ENCODE measurements at regions not wholly inside any gene's neighbourhood (a gene's known extent, or its start where the extent isn't known, plus 50 kb on each side); places are given as distances from the start of the nearest gene placed in this dataset.

- intact Hi-C loops (cut with DNase I) = no loop called here
- no peak for DNase-seq (ENCODE audit: low spot score)
- no peak for ATAC-seq
Measured at GRCh38 chr5:169421677-169422076, 120.7 kb upstream of the SLIT3 start.

DNA sequence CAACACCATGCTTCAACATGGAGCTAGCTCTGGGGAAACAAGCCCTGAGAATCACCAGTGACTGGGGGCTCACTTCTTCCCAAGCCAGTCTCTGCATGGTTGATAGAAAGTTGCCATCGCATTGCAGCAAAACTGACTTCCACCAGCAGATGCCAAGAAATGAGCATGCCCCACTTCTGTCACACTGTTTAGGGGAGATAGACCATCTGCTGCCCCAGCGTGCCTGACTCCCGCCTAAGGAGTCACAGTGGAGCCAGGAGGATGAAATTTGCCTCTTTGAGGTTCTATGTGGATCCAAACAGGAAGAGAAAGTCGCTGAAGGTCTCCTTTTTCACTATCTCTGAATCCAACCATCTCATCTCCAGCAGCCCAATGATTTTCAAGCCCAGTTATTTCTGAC is 116.7 kb upstream of the SLIT3 start:
- ATAC-seq = no peak
- intact Hi-C loops (cut with DNase I) = no loop called here

GRCh38 chr5:169416583-169417196 is 115.8 kb upstream of the SLIT3 start:
- ATAC-seq = peak; percentile 92
- DNase-seq (ENCODE audit: low spot score) = peak; percentile 87
- intact Hi-C loops (cut with DNase I) = no loop called here

More for the DNA sequence above, 116.7 kb upstream of the SLIT3 start:
- DNase-seq (ENCODE audit: low spot score) = no peak

DNA sequence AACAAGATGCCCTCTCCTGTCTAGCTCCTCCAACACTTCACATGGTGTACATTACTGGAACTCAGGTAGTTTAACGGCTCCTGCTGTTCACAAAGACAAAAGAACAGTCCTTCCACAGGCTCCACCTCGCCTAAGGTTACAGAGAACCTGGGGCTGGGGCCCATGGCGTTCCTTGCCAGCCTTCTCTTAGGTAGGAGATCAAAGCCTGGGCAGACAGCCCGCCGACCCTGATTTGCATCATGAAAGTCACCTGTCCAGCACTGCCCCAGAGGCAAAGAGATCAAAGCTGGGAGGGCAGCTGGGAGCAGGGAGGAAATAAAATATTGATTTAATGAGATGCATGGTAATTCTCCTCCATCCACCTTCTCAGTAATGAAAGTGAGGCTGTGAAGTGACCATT is 115.0 kb upstream of the SLIT3 start:
- ATAC-seq = no peak
- no peak for DNase-seq (ENCODE audit: low spot score)
- intact Hi-C loops (cut with DNase I) = no loop called here

DNA sequence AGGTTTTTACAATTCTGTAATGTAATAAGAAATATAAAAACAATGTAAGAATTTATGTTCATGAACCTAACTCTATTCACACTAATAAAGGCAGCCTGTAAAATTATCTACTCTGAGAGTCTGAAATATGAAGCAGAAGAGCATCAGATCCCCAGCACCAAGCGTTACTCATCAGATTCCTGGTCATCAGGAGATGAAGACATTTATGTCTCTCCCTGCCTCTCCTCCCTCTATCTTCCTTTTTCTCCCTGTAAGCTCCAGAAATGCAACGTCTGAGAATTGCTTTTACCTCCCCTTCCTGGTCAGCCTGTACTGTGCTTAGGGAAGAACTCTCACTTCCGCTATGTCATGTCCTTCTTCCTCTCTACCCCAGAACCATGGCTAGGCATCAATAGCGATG is 114.4 kb upstream of the SLIT3 start:
- intact Hi-C loops (cut with DNase I) = no loop called here
- DNase-seq (ENCODE audit: low spot score) (no peak), ATAC-seq (no peak)

- DNase-seq (ENCODE audit: low spot score) (no peak), ATAC-seq (no peak)
- intact Hi-C loops (cut with DNase I) = no loop called here
Measured at GRCh38 chr5:169413416-169413815, 112.5 kb upstream of the SLIT3 start.

GRCh38 chr5:169412831-169413230 is 111.9 kb upstream of the SLIT3 start:
- intact Hi-C loops (cut with DNase I) = no loop called here
- DNase-seq (ENCODE audit: low spot score) = no peak
- no peak for ATAC-seq

DNA sequence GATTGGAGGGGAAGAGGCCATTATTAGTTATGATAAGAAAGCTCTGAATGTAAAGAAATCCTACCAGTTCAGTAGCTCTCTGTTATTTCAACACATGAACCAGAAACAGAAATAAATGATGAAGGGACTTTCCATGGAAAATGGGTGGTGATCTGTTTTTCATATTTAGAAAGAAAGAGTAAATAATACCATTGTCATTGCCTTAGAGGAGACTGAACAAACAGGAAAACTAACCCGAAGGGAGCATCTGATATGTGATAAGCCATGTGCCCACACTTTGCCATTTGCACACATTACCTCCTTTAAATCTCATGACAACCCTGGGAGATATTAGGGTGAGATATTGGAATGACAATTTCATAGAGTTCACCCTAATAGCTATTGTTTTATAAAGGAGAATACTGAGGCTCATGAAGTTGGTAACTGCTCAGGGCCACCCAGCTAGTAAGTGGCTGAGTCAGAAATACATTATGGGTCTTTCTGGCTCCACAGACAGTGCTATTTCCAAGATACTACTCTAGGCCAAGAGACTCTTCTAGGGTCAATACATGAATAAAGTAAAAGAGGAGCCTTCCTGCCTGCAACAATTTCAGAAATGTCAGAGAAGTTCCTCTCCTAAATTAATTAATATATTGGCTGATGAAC is 111.0 kb upstream of the SLIT3 start:
- intact Hi-C loops (cut with DNase I) = no loop called here
- ATAC-seq = no peak

DNA sequence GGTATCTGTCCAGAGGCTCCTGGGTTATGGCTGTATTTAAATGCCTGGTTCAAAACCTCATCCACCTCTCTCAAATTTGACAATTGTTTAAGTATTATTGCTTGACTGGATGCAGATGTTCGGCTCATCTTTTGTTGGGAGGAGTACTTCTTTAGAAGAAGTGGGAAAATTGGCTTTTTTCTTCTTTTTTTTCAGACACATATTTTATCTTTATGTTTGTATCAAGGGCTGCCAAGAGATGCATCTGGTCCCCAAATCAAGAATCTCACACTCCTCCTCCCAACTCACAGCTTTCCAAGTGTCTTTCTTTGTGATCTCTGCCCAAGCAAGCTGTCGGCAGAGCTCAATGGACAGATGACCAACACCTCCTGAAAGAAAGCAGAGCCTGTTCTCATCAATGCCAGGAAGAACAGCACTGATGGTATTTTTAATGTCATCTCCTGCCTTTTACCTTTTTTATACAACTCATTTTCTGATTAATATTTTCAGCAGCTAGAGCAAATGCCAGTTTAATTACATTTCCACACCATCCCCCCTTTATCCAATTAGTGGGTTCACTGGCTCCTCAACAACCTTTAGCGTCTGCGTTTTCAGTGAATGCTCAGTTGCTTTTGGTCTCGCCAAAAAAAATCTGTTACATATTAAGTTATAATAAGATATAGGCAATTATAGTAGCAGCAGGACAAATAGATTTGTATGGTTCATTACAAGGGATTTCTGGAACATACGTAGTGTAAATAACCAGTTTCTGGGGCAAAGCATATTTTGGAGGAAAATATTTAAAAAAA is 110.3 kb upstream of the SLIT3 start:
- ATAC-seq (no peak), DNase-seq (ENCODE audit: low spot score) (no peak)
- intact Hi-C loops (cut with DNase I) = no loop called here

More for the DNA sequence above, 111.0 kb upstream of the SLIT3 start:
- DNase-seq (ENCODE audit: low spot score) = no peak

DNA sequence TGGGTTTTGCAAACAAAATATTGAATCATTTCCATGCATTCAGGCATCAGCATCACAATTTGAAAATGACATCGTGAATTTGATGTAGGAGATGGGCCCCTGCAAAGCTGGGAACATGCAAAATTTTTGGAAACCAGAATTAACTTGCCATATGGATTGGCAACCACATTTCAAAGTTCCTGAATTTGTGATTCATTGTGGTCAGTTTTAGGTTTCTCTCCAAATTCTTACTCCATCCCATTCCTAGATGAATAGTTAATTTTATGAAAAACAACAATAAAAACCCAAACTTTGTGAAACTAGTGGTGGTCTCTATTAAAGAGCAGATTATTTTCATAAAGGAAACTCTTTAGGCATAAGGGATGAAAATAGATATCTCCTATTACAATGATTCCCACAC is 107.8 kb upstream of the SLIT3 start:
- ATAC-seq (no peak), DNase-seq (ENCODE audit: low spot score) (no peak)
- intact Hi-C loops (cut with DNase I) = no loop called here

GRCh38 chr5:169408171-169408570 is 107.2 kb upstream of the SLIT3 start:
- DNase-seq (ENCODE audit: low spot score) (no peak), ATAC-seq (no peak)
- intact Hi-C loops (cut with DNase I) = no loop called here

- ATAC-seq (no peak), DNase-seq (ENCODE audit: low spot score) (no peak)
- intact Hi-C loops (cut with DNase I) = no loop called here
Measured at GRCh38 chr5:169404223-169404622, 103.3 kb upstream of the SLIT3 start.

- DNase-seq (ENCODE audit: low spot score) (no peak), ATAC-seq (no peak)
- intact Hi-C loops (cut with DNase I) = no loop called here
Measured at GRCh38 chr5:169398515-169398914, 97.6 kb upstream of the SLIT3 start.

DNA sequence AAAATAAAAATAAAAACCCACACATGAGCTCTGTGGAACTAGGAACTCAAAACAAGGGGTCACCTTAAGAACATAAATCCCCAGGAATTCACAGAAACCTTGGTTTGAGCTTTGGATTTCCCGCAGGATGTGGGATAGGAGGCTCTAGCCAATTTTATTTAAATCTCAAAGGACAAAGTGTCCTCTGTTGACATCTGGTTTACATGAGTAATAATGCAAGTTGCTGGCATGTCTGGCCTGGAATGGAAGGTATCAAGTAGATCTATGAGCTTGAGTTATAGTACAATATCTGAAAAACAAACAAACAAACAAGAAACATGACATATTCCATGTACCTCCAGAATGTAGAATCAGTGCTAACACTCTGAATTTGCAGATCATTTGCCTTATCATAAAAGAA is 94.2 kb upstream of the SLIT3 start:
- DNase-seq (ENCODE audit: low spot score) = no peak
- no peak for ATAC-seq
- intact Hi-C loops (cut with DNase I) = no loop called here

GRCh38 chr5:169394371-169394770 is 93.4 kb upstream of the SLIT3 start:
- DNase-seq (ENCODE audit: low spot score) = no peak
- no peak for ATAC-seq
- intact Hi-C loops (cut with DNase I) = no loop called here

DNA sequence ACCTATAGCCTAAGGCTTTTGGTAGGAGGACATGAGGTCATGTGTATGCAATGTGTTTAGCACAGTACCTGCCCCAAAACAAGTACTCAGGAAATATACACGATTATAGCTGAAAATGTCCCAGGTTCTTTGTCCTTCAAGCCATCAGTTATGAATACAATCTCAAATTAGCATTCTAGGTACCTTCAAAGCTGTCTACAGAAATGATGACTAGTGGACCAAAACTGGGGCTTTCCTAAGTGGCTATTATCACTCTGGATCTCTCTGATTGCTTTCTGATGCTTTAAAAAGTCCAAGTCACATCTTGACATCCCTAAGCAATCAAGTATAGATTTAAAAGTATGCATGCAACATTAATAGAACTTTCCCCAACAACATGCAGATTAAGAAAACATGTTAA is 93.0 kb upstream of the SLIT3 start:
- intact Hi-C loops (cut with DNase I) = no loop called here
- ATAC-seq (no peak), DNase-seq (ENCODE audit: low spot score) (no peak)

- ATAC-seq (no peak), DNase-seq (ENCODE audit: low spot score) (no peak)
- intact Hi-C loops (cut with DNase I) = no loop called here
Measured at GRCh38 chr5:169390265-169390664, 89.3 kb upstream of the SLIT3 start.

GRCh38 chr5:169389318-169389717 is 88.4 kb upstream of the SLIT3 start:
- intact Hi-C loops (cut with DNase I) = no loop called here
- DNase-seq (ENCODE audit: low spot score) (no peak), ATAC-seq (no peak)

DNA sequence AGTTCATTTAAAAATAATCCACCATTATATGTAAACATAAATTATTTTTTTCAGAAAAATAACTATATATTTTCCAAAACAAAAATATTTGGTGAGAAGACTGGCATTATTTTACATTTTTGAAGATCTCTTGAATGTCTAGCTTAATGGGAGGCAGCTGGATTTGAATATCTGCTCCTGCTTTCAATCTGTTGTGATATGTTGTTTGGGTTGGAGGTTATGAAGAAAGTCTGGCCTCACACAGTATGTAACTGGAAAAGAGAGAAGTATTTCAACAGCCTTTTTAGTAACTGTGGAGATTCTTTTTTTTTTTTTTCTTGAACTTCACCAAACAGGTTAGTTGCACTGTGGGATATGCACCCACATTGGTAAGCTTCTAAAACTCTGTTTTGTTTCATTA is 84.7 kb upstream of the SLIT3 start:
- intact Hi-C loops (cut with DNase I) = no loop called here
- DNase-seq (ENCODE audit: low spot score) = no peak
- no peak for ATAC-seq

- ATAC-seq = no peak
- intact Hi-C loops (cut with DNase I) = no loop called here
- DNase-seq (ENCODE audit: low spot score) = no peak
Measured at GRCh38 chr5:169384661-169385060, 83.7 kb upstream of the SLIT3 start.

Measured in sciatic nerve (tissue), 2 donors.